Transverse colon (tissue), 4 donors: ENCODE measurements at regions not wholly inside any gene's neighbourhood (a gene's known extent, or its start where the extent isn't known, plus 50 kb on each side); places are given as distances from the start of the nearest gene placed in this dataset.

Experiments
- CTCF ChIP-seq, 5 experiments: fragments of 200-600 bp in 3 of 5; fragments of 450-650 bp in 2 of 5; sonication (generic) in 3 of 5; IDR thresholded peaks; 1 replicate in 2 of 5; 2 replicates in 3 of 5; pipeline ENCODE4 v1.5.1; 2016 to 2017; ENCODE audit warnings: antibody characterized with exemption in 5 of 5, inconsistent platforms in 3 of 5, mild to moderate bottlenecking in 2 of 5, moderate library complexity in 1 of 5
- POLR2A ChIP-seq: fragments of 450-650 bp; IDR thresholded peaks from one replicate; pipeline ENCODE4 v1.6.1; 2016; ENCODE audit warnings: antibody characterized with exemption, mild to moderate bottlenecking, moderate library complexity
- POLR2AphosphoS5 ChIP-seq, 3 donors: sonication (generic); formaldehyde crosslinking; IDR thresholded peaks; one replicate each; pipeline ENCODE4 v1.6.1; 2016; ENCODE audit warnings: antibody characterized with exemption in 3 of 3

GRCh38 chr2:118492335-118492734 is 355.1 kb downstream of the EN1 start:
- TF ChIP-seq CTCF (IDR thresholded peaks at IDR 0.05) (peak in 4 of 5 experiments; percentile 20 to 37 (median 30)), POLR2A (no peak), POLR2AphosphoS5 (IDR thresholded peaks at IDR 0.05) (no peak)
